IPS-20b (cell line): ENCODE measurements at regions not wholly inside any gene's neighbourhood (a gene's known extent, or its start where the extent isn't known, plus 50 kb on each side); places are given as distances from the start of the nearest gene placed in this dataset.
"Not testable (repeated sequence)": the region's sequence is repeated elsewhere in the genome, so short reads cannot be mapped to it uniquely, and the experiment has no call there.

ENCODE experiments used
- H3K27ac ChIP-seq: one replicate; pipeline ENCODE4 v1.5.1; 2013; ENCODE audit warnings: low read length
- H3K27me3 ChIP-seq: 2 replicates; pipeline ENCODE4 v1.6.1; 2013; ENCODE audit warnings: mild to moderate bottlenecking, low read length, inconsistent platforms; ENCODE audit not compliant: insufficient read depth
- H3K36me3 ChIP-seq: 2 replicates; pipeline ENCODE4 v1.6.1; 2013; ENCODE audit warnings: low read depth, mild to moderate bottlenecking, inconsistent platforms, low read length, moderate library complexity; ENCODE audit not compliant: insufficient read depth
- H3K4me1 ChIP-seq: 2 replicates; pipeline ENCODE4 v1.6.1; 2013; ENCODE audit warnings: mild to moderate bottlenecking, control low read depth, inconsistent platforms, low read length, moderate library complexity; ENCODE audit not compliant: insufficient read depth
- H3K4me3 ChIP-seq: 2 replicates; pipeline ENCODE4 v1.5.1; 2013; ENCODE audit warnings: mild to moderate bottlenecking, low read length, inconsistent platforms
- H3K9ac ChIP-seq: 2 replicates; pipeline ENCODE4 v1.6.1; 2013; ENCODE audit warnings: low read depth, mild to moderate bottlenecking, inconsistent platforms, low read length, moderate library complexity
- H3K9me3 ChIP-seq: 2 replicates; pipeline ENCODE4 v1.6.1; 2013; ENCODE audit warnings: mild to moderate bottlenecking, low read depth, low read length, inconsistent platforms; ENCODE audit not compliant: insufficient read depth

DNA sequence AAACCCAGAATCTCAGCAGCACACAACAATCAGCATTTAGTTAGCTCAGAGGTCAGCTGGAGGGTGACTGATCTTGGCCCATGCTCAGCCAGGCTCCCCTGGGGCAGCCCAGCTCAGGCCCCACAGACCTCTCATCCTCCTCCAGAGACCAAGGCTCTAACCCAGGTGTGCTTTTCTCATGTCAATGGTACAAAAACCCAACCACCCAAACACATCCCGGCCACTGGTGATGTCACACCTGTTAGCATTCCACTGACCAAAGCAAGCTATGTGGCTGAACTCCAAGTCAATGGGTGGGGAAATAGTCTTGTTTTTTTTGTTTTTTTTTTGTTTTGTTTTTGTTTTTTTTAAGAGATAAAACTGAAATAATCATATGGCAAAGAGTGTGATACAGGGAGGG, 77.5 kb downstream of the CYTL1 start:
- H3K4me1 ChIP-seq = no peaks in the 10 kb centered on the region
- H3K9me3 ChIP-seq = no peaks in the 10 kb centered on the region
- no peak overlapping the region for H3K4me3 ChIP-seq
- no peak overlapping the region for H3K9ac ChIP-seq
- H3K36me3 ChIP-seq = no peaks in the 10 kb centered on the region
- H3K27me3 ChIP-seq = peaks cover 6% of the 10 kb centered on the region; the same call in 1 of the 2 replicates
- no peak overlapping the region for H3K27ac ChIP-seq

DNA sequence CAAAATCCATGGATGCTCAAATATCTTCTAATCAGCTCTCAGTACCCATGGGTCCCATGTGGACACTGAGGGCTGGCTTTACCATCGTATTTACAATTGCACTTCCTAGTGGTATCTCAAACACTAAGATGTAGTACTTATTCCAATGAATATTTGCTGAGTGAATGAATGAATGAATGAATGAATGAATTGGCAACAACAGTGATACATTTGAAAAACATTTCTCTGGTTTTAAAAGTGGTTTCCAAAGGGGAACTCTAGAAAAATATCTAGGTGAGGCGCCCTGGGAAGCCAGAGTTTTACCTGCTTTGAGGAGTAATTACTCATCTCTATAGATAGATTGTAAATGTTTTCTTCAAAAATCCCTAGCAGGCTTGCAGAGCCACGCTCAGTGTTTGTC, 76.6 kb downstream of the CYTL1 start:
- Histone ChIP-seq H3K27me3 (peaks cover 6% of the 10 kb centered on the region; the same call in 1 of the 2 replicates), H3K4me3 (no peak overlapping the region), H3K27ac (no peak overlapping the region), H3K9ac (no peak overlapping the region), H3K4me1 (no peaks in the 10 kb centered on the region), H3K9me3 (no peaks in the 10 kb centered on the region), H3K36me3 (no peaks in the 10 kb centered on the region)

DNA sequence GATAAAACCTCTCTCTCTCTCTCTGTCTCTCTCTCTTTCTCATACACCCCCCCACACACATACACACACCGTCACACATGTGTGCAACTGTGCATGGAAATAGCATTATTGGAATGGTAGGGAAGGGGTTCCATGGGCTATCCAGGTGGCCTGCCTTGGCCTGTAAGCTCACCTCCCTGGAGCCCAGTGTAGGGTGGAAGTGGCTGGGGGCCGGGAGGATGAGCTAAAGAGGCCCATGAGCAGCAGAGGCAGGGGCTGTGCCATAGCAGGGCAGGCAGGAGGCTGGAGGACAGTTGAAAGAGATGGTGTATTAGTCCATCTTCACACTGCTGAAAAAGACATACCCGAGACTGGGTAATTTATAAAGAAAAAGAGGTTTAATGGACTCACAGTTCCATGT, 74.2 kb downstream of the CYTL1 start:
- H3K27ac ChIP-seq = no peak overlapping the region

DNA sequence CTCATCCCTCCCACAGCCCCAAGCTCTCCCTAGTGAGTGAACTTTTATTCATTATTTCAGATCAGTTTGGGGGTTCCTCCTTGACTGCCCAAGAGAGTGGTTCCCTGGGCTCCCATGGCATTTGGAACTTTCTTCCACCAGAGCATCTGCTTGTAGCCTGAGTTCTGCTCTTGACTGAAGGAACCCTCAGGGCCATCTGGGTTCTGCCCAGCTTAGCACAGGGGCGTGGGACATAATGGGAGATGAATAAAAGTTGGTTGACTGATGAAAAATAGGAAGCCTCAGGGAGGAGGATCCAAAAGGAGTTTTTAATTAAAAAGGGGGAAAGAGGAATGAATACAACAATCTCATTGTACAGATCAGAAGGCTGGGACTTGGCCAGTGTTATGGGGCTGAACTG, 73.4 kb downstream of the CYTL1 start:
- Histone ChIP-seq H3K4me1 (no peaks in the 10 kb centered on the region), H3K27me3 (no peaks in the 10 kb centered on the region), H3K9ac (no peak overlapping the region), H3K36me3 (no peaks in the 10 kb centered on the region), H3K27ac (no peak overlapping the region), H3K4me3 (no peak overlapping the region), H3K9me3 (no peaks in the 10 kb centered on the region)

More for the DNA sequence above, 74.2 kb downstream of the CYTL1 start:
- Histone ChIP-seq H3K9me3 (no peaks in the 10 kb centered on the region), H3K4me1 (no peaks in the 10 kb centered on the region), H3K36me3 (no peaks in the 10 kb centered on the region), H3K27me3 (no peaks in the 10 kb centered on the region), H3K9ac (no peak overlapping the region), H3K4me3 (no peak overlapping the region)

DNA sequence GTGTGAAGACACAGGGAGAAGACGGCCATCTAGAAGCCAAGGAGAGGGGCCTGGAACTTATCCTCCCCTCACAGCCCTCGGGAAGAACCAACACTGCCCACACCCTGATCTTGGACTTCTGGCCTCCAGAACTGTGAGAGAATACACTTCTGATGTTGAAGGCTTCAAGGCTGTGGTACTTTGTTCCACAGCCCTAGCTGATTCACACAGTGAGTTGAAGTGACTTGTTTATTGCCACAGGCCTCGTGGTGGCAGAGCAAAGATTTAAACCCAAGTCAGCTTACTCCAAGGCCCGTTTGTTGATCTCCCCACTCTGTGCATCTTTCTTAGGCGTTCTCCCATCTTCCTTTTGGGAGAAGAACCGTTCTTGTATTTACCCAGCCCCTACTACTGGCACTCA, 72.8 kb downstream of the CYTL1 start:
- Histone ChIP-seq H3K27me3 (no peaks in the 10 kb centered on the region), H3K27ac (no peak overlapping the region), H3K9ac (no peak overlapping the region), H3K4me1 (no peaks in the 10 kb centered on the region), H3K9me3 (no peaks in the 10 kb centered on the region), H3K4me3 (no peak overlapping the region), H3K36me3 (no peaks in the 10 kb centered on the region)

DNA sequence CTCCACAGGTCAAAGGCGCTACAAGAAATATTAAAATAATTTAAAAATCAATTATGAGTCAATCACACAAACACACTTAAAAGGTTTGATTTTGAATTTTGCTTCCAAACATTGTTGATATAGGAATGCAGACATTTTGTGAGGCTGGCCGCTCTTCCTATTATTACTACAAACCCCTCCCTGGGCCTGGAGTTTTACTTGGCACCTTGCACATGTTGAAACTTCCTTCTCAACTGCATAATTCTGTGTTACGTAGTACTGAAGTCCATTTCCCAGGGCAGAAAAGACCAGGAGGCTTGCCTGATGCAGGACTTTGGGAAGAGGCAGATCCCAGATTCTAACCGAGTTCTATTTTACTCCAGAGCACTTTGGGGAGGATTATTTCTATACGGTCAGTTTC, 71.5 kb downstream of the CYTL1 start:
- no peaks in the 10 kb centered on the region for H3K9me3 ChIP-seq
- H3K9ac ChIP-seq = no peak overlapping the region
- no peaks in the 10 kb centered on the region for H3K36me3 ChIP-seq
- H3K27me3 ChIP-seq = no peaks in the 10 kb centered on the region
- no peak overlapping the region for H3K4me3 ChIP-seq
- no peak overlapping the region for H3K27ac ChIP-seq
- no peaks in the 10 kb centered on the region for H3K4me1 ChIP-seq

DNA sequence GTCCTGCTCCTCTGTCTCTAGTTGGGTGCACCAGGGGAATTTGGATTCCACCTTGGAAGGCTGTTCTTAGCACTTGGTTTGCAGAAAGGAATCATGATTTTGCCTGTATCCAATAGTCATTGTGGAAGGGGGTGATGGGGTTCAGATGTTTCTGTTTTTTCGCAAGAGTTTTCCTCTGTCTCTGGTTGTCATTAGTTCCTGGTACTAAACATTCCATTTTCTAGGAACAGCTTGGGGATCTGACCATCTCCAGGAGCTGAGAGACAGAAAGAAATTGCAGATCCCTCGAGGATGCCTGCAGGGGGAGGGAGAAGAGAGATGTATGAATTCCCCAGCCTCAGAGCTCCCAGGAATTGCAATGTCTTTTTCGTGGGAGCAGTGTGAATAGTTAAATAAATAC, 70.9 kb downstream of the CYTL1 start:
- Histone ChIP-seq H3K27me3 (no peaks in the 10 kb centered on the region), H3K4me3 (no peak overlapping the region), H3K9me3 (peaks cover 5% of the 10 kb centered on the region; the same call in 1 of the 2 replicates), H3K27ac (no peak overlapping the region), H3K4me1 (no peaks in the 10 kb centered on the region), H3K9ac (no peak overlapping the region), H3K36me3 (no peaks in the 10 kb centered on the region)

DNA sequence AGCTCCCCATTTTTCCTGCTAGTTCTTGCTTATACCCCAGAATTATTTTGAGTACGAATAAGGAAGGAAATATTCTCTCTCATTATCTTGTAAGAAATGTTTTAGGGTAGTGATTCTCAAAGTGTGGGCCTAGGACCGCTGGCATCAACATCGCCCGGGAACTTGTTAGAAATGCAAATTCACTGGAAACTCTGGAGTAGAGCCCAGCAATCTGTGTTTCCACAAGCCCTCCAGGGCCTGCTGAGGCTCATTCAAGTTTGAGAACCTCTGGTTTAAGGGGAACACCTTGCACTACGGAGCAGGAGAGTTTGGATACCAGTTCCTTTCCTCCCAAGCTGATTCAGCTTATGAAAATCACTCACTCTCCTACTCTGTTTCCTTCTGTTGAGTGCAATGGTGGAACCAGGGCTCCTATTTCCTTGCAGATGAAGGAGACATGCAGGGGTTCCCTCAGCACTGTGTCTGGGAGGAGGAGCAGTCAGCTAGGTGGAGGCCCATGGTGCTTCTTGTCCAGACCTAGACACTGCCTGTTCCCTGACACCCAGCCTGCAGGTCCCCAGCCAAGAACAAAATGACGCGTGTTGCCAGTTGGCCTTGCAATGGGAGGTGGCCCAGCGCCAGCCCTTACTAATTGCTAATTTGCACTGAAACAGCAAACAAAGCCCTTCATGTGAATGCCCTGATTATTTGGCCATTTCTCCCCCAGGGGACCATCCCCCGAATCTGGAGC, 68.5 kb downstream of the CYTL1 start:
- no peaks in the 10 kb centered on the region for H3K4me1 ChIP-seq
- H3K27me3 ChIP-seq = no peaks in the 10 kb centered on the region
- no peak overlapping the region for H3K27ac ChIP-seq
- no peaks in the 10 kb centered on the region for H3K36me3 ChIP-seq
- H3K4me3 ChIP-seq = no peak overlapping the region
- no peak overlapping the region for H3K9ac ChIP-seq
- peaks cover 5% of the 10 kb centered on the region; the same call in 1 of the 2 replicates for H3K9me3 ChIP-seq

DNA sequence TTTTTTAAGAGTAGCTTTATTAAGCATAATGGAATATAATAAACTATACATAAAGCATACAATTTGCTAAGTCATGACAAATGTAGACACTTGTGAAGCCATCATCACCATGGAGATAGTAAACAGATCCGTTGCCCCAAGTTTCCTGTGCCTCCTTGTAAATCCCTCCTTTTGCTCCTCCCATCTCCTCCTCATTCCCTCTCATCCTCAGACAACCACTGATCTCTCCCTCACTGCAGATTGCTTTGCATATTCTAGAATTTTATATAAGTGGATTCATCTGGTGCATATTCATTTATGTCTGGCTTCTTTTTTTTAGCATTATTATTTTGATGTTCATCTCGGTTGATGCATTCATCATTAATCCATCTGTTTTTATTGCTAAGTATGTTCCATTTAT, 67.0 kb downstream of the CYTL1 start:
- H3K27me3 ChIP-seq = no peaks in the 10 kb centered on the region
- no peak overlapping the region for H3K9ac ChIP-seq
- peaks cover 5% of the 10 kb centered on the region; the same call in 1 of the 2 replicates for H3K9me3 ChIP-seq
- no peak overlapping the region for H3K27ac ChIP-seq
- H3K4me1 ChIP-seq = no peaks in the 10 kb centered on the region
- H3K36me3 ChIP-seq = no peaks in the 10 kb centered on the region
- H3K4me3 ChIP-seq = no peak overlapping the region

DNA sequence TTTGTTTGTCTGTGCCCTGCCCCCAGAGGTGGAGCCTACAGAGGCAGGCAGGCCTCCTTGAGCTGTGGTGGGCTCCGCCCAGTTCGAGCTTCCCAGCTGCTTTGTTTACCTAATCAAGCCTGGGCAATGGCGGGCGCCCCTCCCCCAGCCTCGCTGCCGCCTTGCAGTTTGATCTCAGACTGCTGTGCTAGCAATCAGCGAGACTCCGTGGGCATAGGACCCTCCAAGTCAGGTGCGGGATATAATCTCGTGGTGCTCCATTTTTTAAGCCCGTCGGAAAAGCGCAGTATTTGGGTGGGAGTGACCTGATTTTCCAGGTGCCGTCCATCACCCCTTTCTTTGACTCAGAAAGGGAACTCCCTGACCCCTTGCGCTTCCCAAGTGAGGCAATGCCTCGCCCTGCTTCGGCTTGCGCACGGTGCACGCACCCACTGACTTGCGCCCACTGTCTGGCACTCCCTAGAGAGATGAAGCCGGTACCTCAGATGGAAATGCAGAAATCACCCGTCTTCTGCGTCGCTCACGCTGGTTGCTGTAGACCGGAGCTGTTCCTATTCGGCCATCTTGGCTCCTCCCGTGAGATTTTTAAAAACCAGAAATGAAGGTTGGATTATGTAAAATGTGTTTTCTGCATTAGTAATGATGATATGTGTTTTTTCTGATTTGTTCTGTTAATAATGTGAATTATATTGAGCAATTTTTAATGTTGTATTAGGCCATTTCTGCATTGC, 59.7 kb downstream of the CYTL1 start:
- not testable (repeated sequence) for H3K9ac ChIP-seq, H3K4me1 ChIP-seq, H3K27ac ChIP-seq, H3K36me3 ChIP-seq, H3K27me3 ChIP-seq
- Histone ChIP-seq H3K4me3 (peak overlapping the region; percentile 40; the same call in 1 of the 2 replicates), H3K9me3 (peaks cover 34% of the 10 kb centered on the region)

DNA sequence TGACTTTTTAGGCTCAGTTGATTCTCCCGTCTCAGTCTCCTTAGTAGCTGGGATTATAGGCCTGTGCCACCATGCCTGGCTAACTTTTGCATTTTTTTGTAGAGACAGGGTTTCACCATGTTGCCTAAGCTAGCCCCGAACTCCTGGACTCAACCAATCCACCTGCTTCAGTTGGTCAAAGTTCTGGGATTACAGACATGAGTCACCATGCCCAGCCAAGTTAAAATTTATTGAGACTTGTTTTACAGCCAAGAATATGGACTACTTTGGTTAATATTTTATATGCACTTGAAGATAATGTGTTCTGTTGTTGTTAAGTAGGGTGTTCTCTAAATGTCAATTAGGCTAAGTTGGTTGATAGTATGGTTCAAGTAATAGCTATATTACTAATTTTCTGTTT, 58.7 kb downstream of the CYTL1 start:
- H3K27ac ChIP-seq = no peak overlapping the region
- peaks cover 34% of the 10 kb centered on the region for H3K9me3 ChIP-seq
- no peaks in the 10 kb centered on the region for H3K27me3 ChIP-seq
- H3K36me3 ChIP-seq = no peaks in the 10 kb centered on the region
- H3K4me1 ChIP-seq = no peaks in the 10 kb centered on the region
- no peak overlapping the region for H3K4me3 ChIP-seq
- H3K9ac ChIP-seq = no peak overlapping the region

DNA sequence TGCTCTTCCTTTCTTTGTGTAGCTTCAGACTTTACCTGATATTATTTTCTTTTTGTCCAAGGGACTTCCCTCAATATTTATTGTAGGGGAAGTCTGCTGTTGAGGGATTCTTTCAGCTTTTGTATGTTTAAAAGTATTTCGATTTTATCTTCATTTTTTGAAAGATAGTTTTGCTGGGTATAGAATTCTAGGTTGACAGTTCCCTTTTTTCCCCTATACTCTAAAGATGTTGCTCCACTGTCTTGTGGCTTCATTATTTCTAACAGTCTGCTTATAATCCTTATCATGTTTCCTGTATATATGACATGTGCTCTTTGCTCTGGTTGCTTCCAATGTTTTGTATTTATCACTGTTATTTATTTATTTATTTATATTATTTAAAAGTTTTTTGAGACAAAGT, 57.3 kb downstream of the CYTL1 start:
- no peaks in the 10 kb centered on the region for H3K36me3 ChIP-seq
- no peak overlapping the region for H3K9ac ChIP-seq
- H3K4me3 ChIP-seq = no peak overlapping the region
- H3K4me1 ChIP-seq = no peaks in the 10 kb centered on the region
- no peaks in the 10 kb centered on the region for H3K27me3 ChIP-seq
- H3K27ac ChIP-seq = no peak overlapping the region
- peaks cover 34% of the 10 kb centered on the region for H3K9me3 ChIP-seq
